Neuronal stem cell (in vitro differentiated cells): ENCODE measurements at regions not wholly inside any gene's neighbourhood (a gene's known extent, or its start where the extent isn't known, plus 50 kb on each side); places are given as distances from the start of the nearest gene placed in this dataset.
A peak's percentile ranks its signal among the peaks of the same experiment; 100 is the strongest.

ENCODE experiments used
- DNase-seq: peaks from one replicate; pipeline ENCODE4 v3.0.0-alpha.2; 2013; ENCODE audit warnings: low spot score
- H2AFZ ChIP-seq: one replicate; pipeline ENCODE4 v1.6.1; 2013; ENCODE audit warnings: mild to moderate bottlenecking, low read length, inconsistent platforms
- H2AK5ac ChIP-seq: 2 replicates; pipeline ENCODE4 v1.6.1; 2013; ENCODE audit warnings: low read depth, mild to moderate bottlenecking, inconsistent platforms, low read length, moderate library complexity, mixed read lengths
- H2BK120ac ChIP-seq: 2 replicates; pipeline ENCODE4 v1.6.1; 2013; ENCODE audit warnings: low read depth, mild to moderate bottlenecking, inconsistent platforms, low read length, moderate library complexity, mixed read lengths
- H2BK12ac ChIP-seq: one replicate; pipeline ENCODE4 v1.6.1; 2013; ENCODE audit warnings: low read length, inconsistent platforms
- H2BK15ac ChIP-seq: 2 replicates; pipeline ENCODE4 v1.6.1; 2013; ENCODE audit warnings: mild to moderate bottlenecking, low read length, inconsistent platforms, mixed read lengths
- H2BK5ac ChIP-seq: one replicate; pipeline ENCODE4 v1.6.1; 2013; ENCODE audit warnings: inconsistent platforms, mild to moderate bottlenecking, low read length, moderate library complexity
- H3K14ac ChIP-seq: one replicate; pipeline ENCODE4 v1.6.1; 2013; ENCODE audit warnings: low read length, inconsistent platforms
- H3K18ac ChIP-seq: 2 replicates; pipeline ENCODE4 v1.6.1; 2013; ENCODE audit warnings: low read length, inconsistent platforms
- H3K23ac ChIP-seq: 2 replicates; pipeline ENCODE4 v1.6.1; 2013; ENCODE audit warnings: low read depth, mild to moderate bottlenecking, mixed read lengths, low read length, inconsistent platforms; ENCODE audit not compliant: poor library complexity
- H3K27ac ChIP-seq: replicated peaks from 3 replicates; pipeline ENCODE4 v1.5.1; 2013; ENCODE audit warnings: low read length, inconsistent platforms
- H3K27me3 ChIP-seq, 3 experiments: 2 replicates each; pipeline ENCODE4 v1.6.1; 2013; ENCODE audit warnings: low read length in 3 of 3, mild to moderate bottlenecking in 2 of 3, inconsistent platforms in 1 of 3, low read depth in 1 of 3, mixed read lengths in 1 of 3, moderate library complexity in 1 of 3; ENCODE audit not compliant: control insufficient read depth in 3 of 3, insufficient read depth in 3 of 3
- H3K36me3 ChIP-seq, 2 donors: replicated peaks in 1 of 2; 2 replicates each; pipeline ENCODE4 v1.6.1; 2013; ENCODE audit warnings: low read length in 2 of 2; ENCODE audit not compliant: control insufficient read depth in 2 of 2, insufficient read depth in 2 of 2
- H3K4ac ChIP-seq: 2 replicates; pipeline ENCODE4 v1.6.1; 2013; ENCODE audit warnings: inconsistent platforms, mild to moderate bottlenecking, low read length, moderate library complexity
- H3K4me1 ChIP-seq, 2 donors: 1 replicate in 1 of 2; 2 replicates in 1 of 2; pipeline ENCODE4 v1.6.1; 2013; ENCODE audit warnings: low read length in 2 of 2, low read depth in 1 of 2; ENCODE audit not compliant: control insufficient read depth in 2 of 2, insufficient read depth in 1 of 2
- H3K4me2 ChIP-seq: one replicate; pipeline ENCODE4 v1.6.1; 2013; ENCODE audit warnings: mild to moderate bottlenecking, low read length, inconsistent platforms; ENCODE audit not compliant: insufficient read depth, poor library complexity, severe bottlenecking
- H3K4me3 ChIP-seq, 2 donors: 2 replicates each; pipeline ENCODE4 v1.5.1; 2013; ENCODE audit warnings: low read length in 2 of 2, mild to moderate bottlenecking in 2 of 2, inconsistent platforms in 1 of 2, moderate library complexity in 1 of 2
- H3K79me1 ChIP-seq: one replicate; pipeline ENCODE4 v1.6.1; 2013; ENCODE audit warnings: low read depth, mild to moderate bottlenecking, inconsistent platforms, low read length, moderate library complexity
- H3K9ac ChIP-seq: one replicate; pipeline ENCODE4 v1.6.1; 2013; ENCODE audit warnings: mild to moderate bottlenecking, low read depth, low read length, inconsistent platforms; ENCODE audit not compliant: poor library complexity
- H3K9me3 ChIP-seq, 2 donors: replicated peaks in 1 of 2; 2 replicates each; pipeline versions ENCODE3 to v1.6.1; 2013; ENCODE audit warnings: low read length in 2 of 2, mild to moderate bottlenecking in 2 of 2, inconsistent platforms in 1 of 2, low read depth in 1 of 2, mixed read lengths in 1 of 2, moderate library complexity in 1 of 2; ENCODE audit not compliant: control insufficient read depth in 2 of 2, insufficient read depth in 1 of 2
- H4K8ac ChIP-seq: one replicate; pipeline ENCODE4 v1.6.1; 2013; ENCODE audit warnings: low read depth, mild to moderate bottlenecking, inconsistent platforms, low read length, moderate library complexity
- H4K91ac ChIP-seq: one replicate; pipeline ENCODE4 v1.6.1; 2013; ENCODE audit warnings: low read length, low read depth, mild to moderate bottlenecking, inconsistent platforms; ENCODE audit not compliant: poor library complexity
- WGBS, 2 donors: extraction: QIAGEN DNeasy Blood & Tissue Kit; methylation state at CpG; one replicate each; pipeline ENCODE4 v1.1.7; 2013; ENCODE audit warnings: missing lambda C conversion rate in 2 of 2, mixed read lengths in 1 of 2; ENCODE audit not compliant: insufficient read length in 2 of 2, insufficient replicate concordance in 1 of 2; ENCODE audit errors: extremely low coverage in 2 of 2; 5-methylcytosine and 5-hydroxymethylcytosine counted together

DNA sequence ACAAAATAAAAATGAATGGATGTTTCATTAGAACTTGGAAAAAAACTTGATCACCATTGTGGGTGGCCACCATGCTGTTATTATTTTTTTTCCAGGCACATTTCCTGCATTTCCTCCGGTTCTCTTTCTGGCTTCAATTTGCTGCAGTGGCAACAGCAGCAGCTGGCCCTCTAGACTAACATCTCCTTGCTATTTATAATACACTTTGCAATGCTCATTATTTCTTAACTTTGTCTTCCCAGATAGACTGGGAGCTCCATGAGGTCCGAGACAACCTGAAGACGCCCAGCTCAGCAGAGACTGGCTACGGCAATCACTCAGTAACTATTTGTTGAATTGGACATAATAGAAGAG, 53.4 kb upstream of the ATP5PO start:
- Histone ChIP-seq H3K9me3 (no peaks in the 10 kb centered on the region), H3K9ac (no peak overlapping the region), H3K4ac (no peak overlapping the region), H3K18ac (no peak overlapping the region), H3K4me3 (no peak overlapping the region), H2AFZ (peak overlapping the region; percentile 82), H2BK5ac (no peak overlapping the region), H3K79me1 (no peaks in the 10 kb centered on the region), H2BK120ac (no peak overlapping the region), H3K4me2 (no peak overlapping the region), H3K23ac (no peak overlapping the region), H4K8ac (no peak overlapping the region), H3K27ac (no peak overlapping the region), H3K4me1 (peaks cover 0 to 15% of the 10 kb centered on the region in 2 donors), H2BK12ac (no peak overlapping the region), H3K36me3 (no peaks in the 10 kb centered on the region), H3K14ac (no peak overlapping the region), H4K91ac (no peak overlapping the region), H2AK5ac (no peak overlapping the region), H2BK15ac (no peak overlapping the region), H3K27me3 (no peaks in the 10 kb centered on the region)
- no CpG with 5 or more reads among the region's 4 CpGs for WGBS, 2 donors
- DNase-seq, result no peak

DNA sequence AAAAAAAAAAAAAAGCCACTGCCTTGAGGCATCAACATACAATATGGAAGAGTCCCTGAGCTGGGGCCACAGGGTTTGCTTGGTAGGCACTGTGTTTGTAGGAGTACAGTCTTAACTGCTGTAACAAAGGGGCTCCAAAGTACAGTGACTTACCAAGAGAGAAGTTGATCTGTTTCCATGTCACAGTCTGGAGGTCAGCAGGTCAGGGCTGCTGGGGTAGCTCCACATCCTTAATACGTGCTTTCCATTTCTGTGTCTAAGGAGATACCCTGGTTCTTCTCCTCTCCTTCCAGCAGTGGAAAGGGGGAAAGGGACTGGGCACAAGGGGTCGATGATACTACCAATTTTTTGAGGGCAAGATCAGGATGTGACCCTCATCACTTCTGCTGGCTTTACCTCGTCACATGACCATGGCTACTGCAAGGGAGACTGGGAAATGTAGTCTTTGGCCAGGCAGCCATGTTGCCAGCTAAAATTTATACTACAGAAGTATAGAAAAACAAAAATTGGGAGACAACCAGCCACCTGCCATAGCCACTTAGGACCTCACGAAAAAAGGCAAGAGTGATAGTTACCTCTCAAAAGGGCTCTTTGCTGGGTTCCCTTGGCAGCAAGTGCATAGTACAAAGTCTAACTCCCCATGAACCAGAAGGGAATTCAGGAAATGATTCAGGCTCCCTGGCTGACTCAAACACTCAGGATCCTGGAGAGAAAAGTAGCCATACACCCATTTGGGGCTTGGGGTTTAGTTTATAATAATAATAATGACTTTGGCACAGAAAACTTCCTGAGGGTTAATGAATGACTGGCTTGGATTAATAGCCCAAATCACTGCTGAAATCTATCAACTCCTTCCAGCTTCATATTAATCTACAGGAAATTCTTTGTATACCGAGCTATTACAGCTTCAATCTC, 52.7 kb upstream of the ATP5PO start:
- no peak overlapping the region for H3K23ac ChIP-seq
- peaks cover 0 to 15% of the 10 kb centered on the region in 2 donors for H3K4me1 ChIP-seq
- no peak overlapping the region for H4K8ac ChIP-seq
- no peaks in the 10 kb centered on the region for H3K79me1 ChIP-seq
- H3K4ac ChIP-seq, result no peak overlapping the region
- H2BK15ac ChIP-seq, result no peak overlapping the region
- peak overlapping the region in 1 of 2 donors; percentile 22 for H3K4me3 ChIP-seq
- H3K27me3 ChIP-seq, result no peaks in the 10 kb centered on the region
- no peak overlapping the region for H2BK12ac ChIP-seq
- H2AK5ac ChIP-seq, result no peak overlapping the region
- H3K18ac ChIP-seq, result no peak overlapping the region
- no peak overlapping the region for H2BK120ac ChIP-seq
- DNase-seq, result no peak
- no peaks in the 10 kb centered on the region for H3K9me3 ChIP-seq
- no peak overlapping the region for H3K14ac ChIP-seq
- H3K4me2 ChIP-seq, result no peak overlapping the region
- H3K27ac ChIP-seq, result no peak overlapping the region
- WGBS, 2 donors, result no CpG with 5 or more reads among the region's 5 CpGs
- H2BK5ac ChIP-seq, result no peak overlapping the region
- H3K9ac ChIP-seq, result no peak overlapping the region
- no peak overlapping the region for H4K91ac ChIP-seq
- H2AFZ ChIP-seq, result peak overlapping the region; percentile 82
- H3K36me3 ChIP-seq, result no peaks in the 10 kb centered on the region

DNA sequence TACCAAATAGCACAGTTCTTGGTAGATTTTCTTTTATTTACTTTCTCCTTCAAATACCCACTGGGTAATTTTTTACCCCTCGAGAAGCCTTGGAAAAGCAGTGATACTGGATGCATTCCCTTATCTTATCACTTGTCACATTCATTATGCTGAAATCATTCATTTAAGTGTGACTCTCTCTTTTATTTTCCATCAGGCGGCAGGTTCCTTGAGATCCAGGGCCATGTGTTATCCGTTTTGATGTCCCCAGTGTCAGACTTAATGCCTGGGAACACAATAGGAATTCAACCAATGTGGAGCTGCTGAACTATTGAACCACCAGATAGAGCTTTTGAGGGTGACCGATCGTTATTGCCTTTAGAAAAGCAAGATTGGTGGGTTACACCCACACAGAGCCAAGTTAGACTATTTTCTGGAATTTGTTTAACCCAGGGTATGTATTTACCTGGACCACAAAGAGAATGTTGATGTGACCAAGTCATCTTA, 51.5 kb upstream of the ATP5PO start:
- H2AK5ac ChIP-seq, result no peak overlapping the region
- no peak overlapping the region for H3K4ac ChIP-seq
- no peak for DNase-seq
- no peak overlapping the region for H3K9ac ChIP-seq
- H2BK12ac ChIP-seq, result no peak overlapping the region
- peaks cover 0 to 3% of the 10 kb centered on the region in 2 donors for H3K9me3 ChIP-seq
- H2BK120ac ChIP-seq, result no peak overlapping the region
- peak overlapping the region; percentile 60 for H2AFZ ChIP-seq
- H3K36me3 ChIP-seq, result no peaks in the 10 kb centered on the region
- no peak overlapping the region for H4K8ac ChIP-seq
- no CpG with 5 or more reads among the region's 5 CpGs for WGBS, 2 donors
- H3K18ac ChIP-seq, result no peak overlapping the region
- H3K27me3 ChIP-seq, result no peaks in the 10 kb centered on the region
- H3K27ac ChIP-seq, result peak overlapping the region; percentile 28
- H3K4me1 ChIP-seq, result peaks cover 0 to 12% of the 10 kb centered on the region in 2 donors
- H3K4me3 ChIP-seq, result no peak overlapping the region
- H3K23ac ChIP-seq, result no peak overlapping the region
- H3K4me2 ChIP-seq, result no peak overlapping the region
- H3K14ac ChIP-seq, result no peak overlapping the region
- H3K79me1 ChIP-seq, result no peaks in the 10 kb centered on the region
- no peak overlapping the region for H4K91ac ChIP-seq
- no peak overlapping the region for H2BK5ac ChIP-seq
- H2BK15ac ChIP-seq, result no peak overlapping the region

DNA sequence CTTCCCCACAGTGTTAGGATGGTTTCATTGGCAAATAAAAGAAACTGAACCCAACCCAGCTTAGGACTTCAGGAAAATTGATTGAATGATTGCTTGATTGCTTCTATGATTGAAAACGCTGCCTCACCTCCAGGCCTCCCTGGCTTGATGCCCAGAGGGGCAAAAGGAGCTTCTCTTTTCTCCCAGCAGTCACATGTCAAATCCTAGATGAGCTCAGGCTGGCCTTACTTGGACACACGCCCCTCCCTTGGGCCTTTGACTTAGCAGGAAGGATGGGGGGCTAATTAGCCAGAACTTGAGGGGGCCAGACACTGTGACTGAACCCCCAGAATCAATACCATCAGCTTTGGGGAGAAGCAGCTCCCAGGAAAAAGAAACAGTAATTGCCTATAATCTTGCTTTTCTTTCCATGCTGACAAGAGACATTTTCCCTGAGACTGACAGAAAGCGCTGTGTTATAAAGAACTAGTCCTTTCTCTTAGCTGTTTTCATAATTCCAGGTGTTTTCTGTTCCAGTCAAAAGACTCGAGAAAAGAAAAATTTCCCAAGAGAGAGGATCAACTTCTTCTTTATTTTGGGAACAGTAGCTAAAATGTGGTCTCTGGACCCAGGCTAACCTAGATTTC, 50.8 kb upstream of the ATP5PO start:
- DNase-seq, result no peak
- no peaks in the 10 kb centered on the region for H3K27me3 ChIP-seq

More for the DNA sequence above, 50.8 kb upstream of the ATP5PO start:
- H3K27ac ChIP-seq, result peak overlapping the region; percentile 19
- H3K79me1 ChIP-seq, result no peaks in the 10 kb centered on the region
- H3K23ac ChIP-seq, result no peak overlapping the region
- no peak overlapping the region for H2AK5ac ChIP-seq
- no peaks in the 10 kb centered on the region for H3K36me3 ChIP-seq
- H3K4me1 ChIP-seq, result peaks cover 0 to 9% of the 10 kb centered on the region in 2 donors
- no peak overlapping the region for H3K4ac ChIP-seq
- no peak overlapping the region for H4K8ac ChIP-seq
- peak overlapping the region; percentile 60 for H2AFZ ChIP-seq
- no peak overlapping the region for H4K91ac ChIP-seq
- no CpG with 5 or more reads among the region's 4 CpGs for WGBS, 2 donors
- no peak overlapping the region for H3K9ac ChIP-seq
- H3K18ac ChIP-seq, result no peak overlapping the region
- H3K9me3 ChIP-seq, result peaks cover 0 to 3% of the 10 kb centered on the region in 2 donors
- H2BK120ac ChIP-seq, result no peak overlapping the region
- H3K14ac ChIP-seq, result no peak overlapping the region
- no peak overlapping the region for H2BK5ac ChIP-seq
- no peak overlapping the region for H3K4me2 ChIP-seq
- H3K4me3 ChIP-seq, result no peak overlapping the region
- H2BK12ac ChIP-seq, result no peak overlapping the region
- H2BK15ac ChIP-seq, result no peak overlapping the region
